B cell (primary cell): ENCODE measurements at regions not wholly inside any gene's neighbourhood (a gene's known extent, or its start where the extent isn't known, plus 50 kb on each side); places are given as distances from the start of the nearest gene placed in this dataset.

Source experiments
- ATAC-seq: fragments of 200-7000 bp; cut with Tn5 transposase; one replicate; pipeline ENCODE4 v1.10.0; 2021; ENCODE audit warnings: low read depth, mild to moderate bottlenecking, moderate number of reproducible peaks, moderate library complexity
- CTCF ChIA-PET: fragments of 350-600 bp; sonication (Branson Sonifier 250); formaldehyde crosslinking; loops from one replicate; lab custom pipeline; 2021; ENCODE audit warnings: antibody characterized with exemption, inconsistent platforms; lab: Charles Lee
- POLR2A ChIA-PET: fragments of 350-600 bp; sonication (Branson Sonifier 250); formaldehyde crosslinking; loops from one replicate; lab custom pipeline; 2021; ENCODE audit warnings: antibody characterized with exemption; lab: Charles Lee
- DNase-seq: peaks from one replicate; pipeline ENCODE4 v3.0.0; 2013
- H2AFZ ChIP-seq: 2 replicates; pipeline ENCODE4 v1.6.1; 2012; ENCODE audit warnings: mild to moderate bottlenecking, low read depth, low read length; ENCODE audit not compliant: insufficient read depth, poor library complexity, severe bottlenecking
- H3K27ac ChIP-seq, 2 donors: 1 replicate in 1 of 2; 2 replicates in 1 of 2; pipeline ENCODE4 v1.5.1; 2012 to 2013; ENCODE audit warnings: low read length in 2 of 2, mild to moderate bottlenecking in 2 of 2, moderate library complexity in 1 of 2
- H3K27me3 ChIP-seq, 4 experiments: fragments of 200-600 bp in 1 of 4; sonication (generic) in 1 of 4; replicated peaks in 1 of 4; 1 replicate in 2 of 4; 2 replicates in 2 of 4; pipeline versions ENCODE4 v1.6.1 to v1.7.0; 2013 to 2016; ENCODE audit warnings: low read length in 3 of 4, mild to moderate bottlenecking in 2 of 4, mixed read lengths in 1 of 4, moderate library complexity in 1 of 4; ENCODE audit not compliant: insufficient read depth in 4 of 4, control insufficient read depth in 3 of 4; ENCODE audit errors: control extremely low read depth in 1 of 4
- H3K36me3 ChIP-seq, 2 experiments: replicated peaks in 1 of 2; 1 replicate in 1 of 2; 2 replicates in 1 of 2; pipeline versions ENCODE4 v1.6.1 to v1.7.1; 2013; ENCODE audit warnings: low read length in 1 of 2; ENCODE audit not compliant: insufficient read depth in 2 of 2, control insufficient read depth in 1 of 2; ENCODE audit errors: control extremely low read depth in 1 of 2, extremely low read depth in 1 of 2
- H3K4me1 ChIP-seq, 2 donors: fragments of 200-600 bp in 1 of 2; sonication (generic) in 1 of 2; 1 replicate in 1 of 2; 2 replicates in 1 of 2; pipeline versions ENCODE4 v1.5.1 to v1.6.1; 2013 to 2017; ENCODE audit warnings: low read length in 2 of 2; ENCODE audit not compliant: control insufficient read depth in 2 of 2, insufficient read depth in 2 of 2
- H3K4me2 ChIP-seq: replicated peaks from 2 replicates; pipeline ENCODE3; 2012; ENCODE audit warnings: mild to moderate bottlenecking, low read depth, low read length; ENCODE audit not compliant: poor library complexity, severe bottlenecking
- H3K4me3 ChIP-seq, 5 experiments: fragments of 200-600 bp in 1 of 5; sonication (generic) in 1 of 5; 1 replicate in 3 of 5; 2 replicates in 2 of 5; pipeline versions ENCODE4 v1.5.1 to v1.7.0; 2011 to 2016; ENCODE audit warnings: low read length in 4 of 5, mild to moderate bottlenecking in 4 of 5, low read depth in 2 of 5, control low read depth in 1 of 5, moderate library complexity in 1 of 5; ENCODE audit not compliant: insufficient read depth in 1 of 5; ENCODE audit errors: control extremely low read depth in 1 of 5, extremely low read depth in 1 of 5
- H3K79me2 ChIP-seq: fragments of 200-600 bp; sonication (generic); one replicate; pipeline ENCODE4 v1.6.0; 2016; ENCODE audit warnings: low read length; ENCODE audit not compliant: control insufficient read depth, insufficient read depth
- H3K9ac ChIP-seq: fragments of 200-600 bp; sonication (generic); 2 replicates; pipeline ENCODE4 v1.6.1; 2017; ENCODE audit warnings: mild to moderate bottlenecking, low read length, moderate library complexity
- H3K9me3 ChIP-seq, 3 donors: one replicate each; pipeline versions ENCODE4 v1.6.1 to v1.7.1; 2013; ENCODE audit warnings: low read length in 2 of 3; ENCODE audit not compliant: control insufficient read depth in 2 of 3, insufficient read depth in 1 of 3; ENCODE audit errors: control extremely low read depth in 1 of 3
- H4K20me1 ChIP-seq: 2 replicates; pipeline ENCODE4 v1.6.0; 2012; ENCODE audit warnings: mild to moderate bottlenecking, low read length; ENCODE audit not compliant: insufficient read depth, control insufficient read depth, poor library complexity, severe bottlenecking
- H3K27ac Mint-ChIP-seq: one replicate; pipeline ENCODE4 v1.8.0; 2021; ENCODE audit warnings: mixed read lengths
- H3K27me3 Mint-ChIP-seq: one replicate; pipeline ENCODE4 v1.8.0; 2021; ENCODE audit warnings: mixed read lengths
- H3K4me1 Mint-ChIP-seq: one replicate; pipeline ENCODE4 v1.8.0; 2021; ENCODE audit warnings: mixed read lengths
- H3K4me3 Mint-ChIP-seq: one replicate; pipeline ENCODE4 v1.8.0; 2021; ENCODE audit warnings: mixed read lengths
- H3K9me3 Mint-ChIP-seq: one replicate; pipeline ENCODE4 v1.8.0; 2022; ENCODE audit warnings: mixed read lengths; ENCODE audit not compliant: insufficient read depth
- EZH2 ChIP-seq: IDR thresholded peaks from 2 replicates; pipeline ENCODE4 v1.6.1; 2012; ENCODE audit warnings: borderline replicate concordance, low read depth, mild to moderate bottlenecking, moderate library complexity, low read length; ENCODE audit not compliant: insufficient read depth, poor library complexity, severe bottlenecking
- WGBS: methylation state at CpG from one replicate; pipeline ENCODE4 v1.1.5; 2013; ENCODE audit warnings: missing lambda C conversion rate; ENCODE audit not compliant: insufficient coverage; 5-methylcytosine and 5-hydroxymethylcytosine counted together
- intact Hi-C: fragments of 100-400 bp; cut with micrococcal nuclease; formaldehyde crosslinking; loops from one replicate; pipeline ENCODE4 v1.10.0; 2022
- TF ChIP-seq, protein P1 (sequence below): fragments of 200-600 bp; IDR thresholded peaks from one replicate; pipeline ENCODE4 v1.8.0; 2022; ENCODE audit warnings: antibody characterized with exemption, mild to moderate bottlenecking

DNA sequence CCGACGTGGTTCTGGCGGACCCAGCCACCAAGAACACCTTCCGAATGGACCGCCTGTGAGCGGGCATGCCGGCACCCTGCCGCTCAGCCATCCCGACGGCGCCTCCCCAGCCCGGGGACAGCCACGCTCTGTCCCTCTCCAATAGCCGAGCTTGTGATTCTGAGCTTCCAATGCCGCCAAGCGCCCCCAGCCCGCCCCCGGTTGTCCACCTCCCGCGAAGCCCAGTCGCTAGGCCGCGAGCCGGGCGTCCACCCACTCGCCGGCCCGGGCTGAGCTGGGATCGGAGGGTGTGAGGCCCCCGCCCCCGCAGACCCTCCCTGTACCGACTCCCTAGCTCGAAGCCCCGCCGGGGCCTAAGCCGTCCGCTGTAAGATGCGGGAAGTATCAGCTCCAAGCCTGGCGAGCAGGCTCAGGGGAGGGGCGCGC, 1195.1 kb upstream of the CHAC2 start:
- Histone ChIP-seq H3K9me3 (peaks cover 0 to 27% (median 0%) of the 10 kb centered on the region in 3 donors), H3K27ac (no peak overlapping the region), H2AFZ (no peak overlapping the region), H3K79me2 (no peaks in the 10 kb centered on the region), H4K20me1 (no peaks in the 10 kb centered on the region), H3K4me2 (no peak overlapping the region), H3K4me1 (no peaks in the 10 kb centered on the region), H3K27me3 (no peaks in the 10 kb centered on the region), H3K4me3 (no peak overlapping the region), H3K36me3 (no peaks in the 10 kb centered on the region), H3K9ac (no peak overlapping the region)
- no peaks in the 10 kb centered on the region for H3K4me1 Mint-ChIP-seq
- CTCF ChIA-PET: no interaction called here
- ATAC-seq (no peak), DNase-seq (no peak)
- 96% methylated on average over 40 of the region's 41 CpGs for WGBS
- H3K27ac Mint-ChIP-seq: no peak overlapping the region
- H3K27me3 Mint-ChIP-seq: no peaks in the 10 kb centered on the region
- TF ChIP-seq, protein P1, sequence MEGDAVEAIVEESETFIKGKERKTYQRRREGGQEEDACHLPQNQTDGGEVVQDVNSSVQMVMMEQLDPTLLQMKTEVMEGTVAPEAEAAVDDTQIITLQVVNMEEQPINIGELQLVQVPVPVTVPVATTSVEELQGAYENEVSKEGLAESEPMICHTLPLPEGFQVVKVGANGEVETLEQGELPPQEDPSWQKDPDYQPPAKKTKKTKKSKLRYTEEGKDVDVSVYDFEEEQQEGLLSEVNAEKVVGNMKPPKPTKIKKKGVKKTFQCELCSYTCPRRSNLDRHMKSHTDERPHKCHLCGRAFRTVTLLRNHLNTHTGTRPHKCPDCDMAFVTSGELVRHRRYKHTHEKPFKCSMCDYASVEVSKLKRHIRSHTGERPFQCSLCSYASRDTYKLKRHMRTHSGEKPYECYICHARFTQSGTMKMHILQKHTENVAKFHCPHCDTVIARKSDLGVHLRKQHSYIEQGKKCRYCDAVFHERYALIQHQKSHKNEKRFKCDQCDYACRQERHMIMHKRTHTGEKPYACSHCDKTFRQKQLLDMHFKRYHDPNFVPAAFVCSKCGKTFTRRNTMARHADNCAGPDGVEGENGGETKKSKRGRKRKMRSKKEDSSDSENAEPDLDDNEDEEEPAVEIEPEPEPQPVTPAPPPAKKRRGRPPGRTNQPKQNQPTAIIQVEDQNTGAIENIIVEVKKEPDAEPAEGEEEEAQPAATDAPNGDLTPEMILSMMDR: no peak
- TF ChIP-seq EZH2: no peak
- POLR2A ChIA-PET: no interaction called here
- H3K4me3 Mint-ChIP-seq: no peak overlapping the region
- H3K9me3 Mint-ChIP-seq: peaks cover 14% of the 10 kb centered on the region
- intact Hi-C loops: no loop called here

- no peaks in the 10 kb centered on the region for H3K27me3 ChIP-seq
- H3K9me3 ChIP-seq: peaks cover 0 to 27% (median 0%) of the 10 kb centered on the region in 3 donors
- H3K9ac ChIP-seq: no peak overlapping the region
- H3K4me1 ChIP-seq: no peaks in the 10 kb centered on the region
- no peaks in the 10 kb centered on the region for H3K4me1 Mint-ChIP-seq
- intact Hi-C loops: no loop called here
- 96% methylated on average over 58 of the region's 65 CpGs for WGBS
- no peaks in the 10 kb centered on the region for H4K20me1 ChIP-seq
- ChIA-PET POLR2A (no interaction called here), CTCF (no interaction called here)
- no peaks in the 10 kb centered on the region for H3K79me2 ChIP-seq
- H2AFZ ChIP-seq: no peak overlapping the region
- H3K27ac Mint-ChIP-seq: no peak overlapping the region
- H3K36me3 ChIP-seq: no peaks in the 10 kb centered on the region
- no peak overlapping the region for H3K4me3 Mint-ChIP-seq
- ATAC-seq (no peak), DNase-seq (no peak)
- no peak overlapping the region for H3K27ac ChIP-seq
- no peak overlapping the region for H3K4me3 ChIP-seq
- H3K9me3 Mint-ChIP-seq: peaks cover 14% of the 10 kb centered on the region
- no peak for TF ChIP-seq EZH2
- TF ChIP-seq, protein P1: no peak
- no peaks in the 10 kb centered on the region for H3K27me3 Mint-ChIP-seq
- H3K4me2 ChIP-seq: no peak overlapping the region
These were observed 1195.9 kb upstream of the CHAC2 start for GRCh38 chr2:52571380-52572347.
